ENCODE measurements at regions not wholly inside any gene's neighbourhood (a gene's known extent, or its start where the extent isn't known, plus 50 kb on each side); places are given as distances from the start of the nearest gene placed in this dataset.

- H3K27ac ChIP-seq (ENCODE audit: insufficient read depth, low read length): no peak overlapping the region
- no peak overlapping the region for H2BK120ac ChIP-seq (ENCODE audit: low read depth, low read length)
- no peak overlapping the region for H3K18ac ChIP-seq (ENCODE audit: low read depth, low read length)
- no peak overlapping the region for H3K4me3 ChIP-seq (ENCODE audit: insufficient read depth, low read depth, low read length)
- no peak overlapping the region for H4K91ac ChIP-seq (ENCODE audit: insufficient read depth, low read depth, low read length)
- H3K14ac ChIP-seq (replicated peaks; ENCODE audit: low read depth, low read length): no peak overlapping the region
- no peaks in the 10 kb centered on the region for H3K36me3 ChIP-seq (ENCODE audit: control insufficient read depth, insufficient read depth, low read length)
- H3K9me3 ChIP-seq (ENCODE audit: control insufficient read depth, insufficient read depth, low read length): no peaks in the 10 kb centered on the region
- ChIA-PET POLR2A (ENCODE audit: unreplicated experiment) (no interaction called here), CTCF (no interaction called here)
- H2BK20ac ChIP-seq (ENCODE audit: low read depth, low read length): no peak overlapping the region
- in situ Hi-C loops (cut with MboI; ENCODE audit: low sequenced_read_pairs): no loop called here
- H2AK9ac ChIP-seq (replicated peaks; ENCODE audit: low read depth, low read length, poor library complexity): no peak overlapping the region
- no peak overlapping the region for H3K23ac ChIP-seq (ENCODE audit: low read depth, low read length)
- H3K4me1 ChIP-seq (ENCODE audit: control insufficient read depth, insufficient read depth, low read length): no peaks in the 10 kb centered on the region
- H2AK5ac ChIP-seq (ENCODE audit: low read depth, low read length): no peak overlapping the region
- intact Hi-C loops (cut with micrococcal nuclease): no loop called here
- ATAC-seq (ENCODE audit: low read depth): no peak; the same call in 1 of the 2 replicates
- H3K56ac ChIP-seq (ENCODE audit: extremely low read depth, insufficient read depth, low read length): no peak overlapping the region
- no peaks in the 10 kb centered on the region for H4K20me1 ChIP-seq (ENCODE audit: insufficient read depth, low read length)
- BruUV-seq (replicated peaks): no TSS peak
- DNase-seq: peak; percentile 70
- no peaks in the 10 kb centered on the region for H3K9me1 ChIP-seq (ENCODE audit: insufficient read depth, low read length)
- no peak for TF ChIP-seq RFX5 (IDR thresholded peaks at IDR 0.05; ENCODE audit: low read depth, low read length)
- TF ChIP-seq NFE2L2 (IDR thresholded peaks at IDR 0.05; ENCODE audit: low read depth, low read length): no peak
- no peak for TF ChIP-seq BHLHE40 (IDR thresholded peaks at IDR 0.05; ENCODE audit: low read depth, low read length)
- no peak for TF ChIP-seq SMC3 (IDR thresholded peaks at IDR 0.05; ENCODE audit: low read depth, low read length)
- no peak for TF ChIP-seq MAZ (IDR thresholded peaks at IDR 0.05; ENCODE audit: borderline replicate concordance, low read depth, low read length)
- H4K5ac ChIP-seq (ENCODE audit: low read depth, low read length): no peak overlapping the region
- H3K4ac ChIP-seq (ENCODE audit: low read depth, low read length): no peak overlapping the region
- H4K8ac ChIP-seq (ENCODE audit: low read depth in 2 of 2, low read length in 2 of 2): no peak overlapping the region
- no peaks in the 10 kb centered on the region for H3K27me3 ChIP-seq (ENCODE audit: control insufficient read depth, insufficient read depth, low read length)
- dilution Hi-C loops (cut with HindIII; ENCODE audit: low sequenced_read_pairs, unreplicated experiment): no loop called here
- no peaks in the 10 kb centered on the region for H3K79me1 ChIP-seq (ENCODE audit: low read depth in 1 of 2, low read length in 2 of 2)
- H3K9ac ChIP-seq (ENCODE audit: low read depth, low read length): no peak overlapping the region
- H2BK5ac ChIP-seq (ENCODE audit: low read depth, low read length, poor library complexity, severe bottlenecking): no peak overlapping the region
- no peak overlapping the region for H2AFZ ChIP-seq (replicated peaks; ENCODE audit: low read length, poor library complexity)
- no peak overlapping the region for H2BK15ac ChIP-seq (ENCODE audit: low read depth, low read length)
- WGBS, 2 experiments (ENCODE audit: extremely low coverage in 2 of 2, insufficient read length in 1 of 2): no CpG with 5 or more reads among the region's 2 CpGs
- H3K4me2 ChIP-seq (ENCODE audit: low read depth, low read length): no peak overlapping the region
Observed at GRCh38 chr4:107258359-107258758, 222.2 kb upstream of the DKK2 start.
